GM19372 (cell line): ENCODE measurements at regions not wholly inside any gene's neighbourhood (a gene's known extent, or its start where the extent isn't known, plus 50 kb on each side); places are given as distances from the start of the nearest gene placed in this dataset.
"Not testable (repeated sequence)": the region's sequence is repeated elsewhere in the genome, so short reads cannot be mapped to it uniquely, and the experiment has no call there.

ENCODE experiments used
- ATAC-seq: cut with Tn5 transposase; IDR thresholded peaks from one replicate; pipeline ENCODE4 v1.9.1; 2021; ENCODE audit warnings: mild to moderate bottlenecking, low read depth, moderate library complexity; ENCODE audit not compliant: unreplicated experiment

DNA sequence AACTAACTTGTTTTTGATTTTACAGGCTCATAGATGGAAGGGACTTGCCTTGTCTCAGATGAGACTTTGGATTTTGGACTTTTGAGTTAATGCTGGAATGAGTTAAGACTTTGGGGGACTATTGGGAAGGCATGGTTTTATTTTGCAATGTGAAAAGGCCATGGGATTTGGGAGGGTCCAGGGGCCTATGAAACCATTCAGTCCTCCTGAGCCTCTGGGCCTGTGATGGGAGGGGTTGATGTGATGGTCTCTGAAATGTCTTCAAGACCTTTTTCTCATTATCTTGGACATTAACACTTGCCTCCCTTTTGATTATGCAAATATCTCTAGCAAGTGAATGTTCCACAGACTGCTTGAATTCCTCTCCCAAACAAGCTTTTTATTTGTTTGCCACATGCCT lies 346.0 kb upstream of the DIPK2B start:
- not testable (repeated sequence) for ATAC-seq

DNA sequence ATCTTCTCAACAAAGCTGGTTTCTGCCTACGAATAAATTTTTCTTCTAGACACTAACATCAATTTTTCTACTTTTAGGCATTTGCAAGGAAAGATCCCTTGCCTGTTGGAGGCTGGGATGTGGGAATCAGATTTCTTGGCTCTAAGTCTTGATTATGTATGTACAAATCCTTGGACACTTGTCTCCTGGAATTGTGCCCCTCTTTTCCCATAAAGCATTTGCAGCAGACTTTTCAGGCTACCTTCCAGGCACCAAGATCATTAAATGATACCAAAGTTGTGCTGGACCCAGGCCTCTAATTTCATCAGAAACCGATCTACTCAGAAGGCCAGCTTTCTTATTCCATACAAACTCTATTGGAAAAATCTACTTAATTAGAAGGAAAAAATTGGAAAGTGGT lies 339.5 kb upstream of the DIPK2B start:
- no peak for ATAC-seq

DNA sequence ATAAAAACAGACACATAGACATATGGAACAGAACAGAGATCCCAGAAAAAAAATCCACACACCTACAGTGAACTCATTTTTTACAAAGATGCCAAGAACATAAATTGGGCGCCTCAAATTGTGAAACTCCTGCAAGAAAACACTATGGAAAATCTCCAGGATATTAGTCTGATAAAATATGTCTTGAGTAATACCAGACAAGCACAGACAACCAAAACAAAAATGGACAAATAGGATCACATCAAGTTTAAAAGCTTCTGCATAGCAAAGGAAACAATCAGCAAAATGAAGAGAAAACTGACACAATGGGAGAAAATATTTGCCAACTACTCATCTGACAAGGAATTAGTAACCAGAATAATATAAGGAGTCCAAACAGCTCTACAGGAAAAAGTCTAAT lies 337.3 kb upstream of the DIPK2B start:
- no peak for ATAC-seq

DNA sequence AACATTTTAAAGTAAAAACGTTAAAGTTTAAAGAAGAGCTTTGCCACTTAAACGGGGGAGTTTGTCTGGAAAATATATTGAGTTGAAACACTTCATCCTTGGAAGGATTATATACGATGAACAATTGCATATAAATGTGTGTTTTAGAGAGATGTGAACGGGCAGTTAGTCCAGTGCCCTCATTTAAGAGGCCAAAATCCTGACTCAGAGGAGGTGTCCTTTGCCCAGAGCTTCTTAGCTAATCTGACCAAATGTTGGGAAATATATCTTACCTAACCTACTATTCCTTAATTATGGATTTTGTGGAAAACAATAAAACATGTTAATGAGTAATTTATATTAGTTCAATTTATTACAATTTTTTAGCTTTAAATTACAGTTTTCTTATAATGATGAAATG lies 327.2 kb upstream of the DIPK2B start:
- no peak for ATAC-seq

DNA sequence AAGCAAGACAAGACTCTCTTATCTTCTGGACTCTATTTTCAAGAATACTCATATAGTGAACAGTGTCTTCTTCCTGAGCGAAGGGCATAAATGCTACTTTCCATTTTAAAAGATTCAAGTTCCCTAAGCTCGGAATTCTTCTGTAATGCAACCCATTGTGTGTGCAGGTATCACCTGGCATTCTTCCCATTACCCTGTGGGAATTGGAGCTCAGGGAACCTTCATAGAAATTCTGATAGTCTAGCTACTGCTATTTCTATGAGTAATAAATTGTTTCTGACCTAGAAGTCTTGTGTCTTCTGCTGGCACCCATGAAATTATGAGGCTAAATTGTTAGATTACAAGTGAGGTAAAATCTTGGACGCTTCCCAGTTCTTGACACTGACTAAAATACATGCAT lies 324.1 kb upstream of the DIPK2B start:
- ATAC-seq: no peak

DNA sequence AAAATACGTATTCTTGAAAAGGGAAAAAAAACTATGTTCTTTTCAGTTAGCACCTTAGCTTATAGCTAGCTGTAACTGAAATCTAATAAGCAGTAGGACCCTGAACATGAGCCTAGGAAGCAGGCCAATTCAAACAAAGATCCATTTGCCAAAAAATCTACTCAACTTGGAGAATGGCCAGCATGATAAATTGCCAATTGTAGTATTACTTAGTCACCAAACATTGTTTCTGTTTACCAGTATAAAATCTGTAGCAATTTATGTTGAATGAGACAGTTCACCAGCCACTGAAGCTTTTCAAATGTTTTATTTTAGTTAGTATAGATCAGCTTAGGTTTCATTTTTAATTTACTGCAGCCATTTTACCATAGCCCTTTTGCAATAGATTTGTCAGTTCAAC lies 323.6 kb upstream of the DIPK2B start:
- ATAC-seq: no peak

DNA sequence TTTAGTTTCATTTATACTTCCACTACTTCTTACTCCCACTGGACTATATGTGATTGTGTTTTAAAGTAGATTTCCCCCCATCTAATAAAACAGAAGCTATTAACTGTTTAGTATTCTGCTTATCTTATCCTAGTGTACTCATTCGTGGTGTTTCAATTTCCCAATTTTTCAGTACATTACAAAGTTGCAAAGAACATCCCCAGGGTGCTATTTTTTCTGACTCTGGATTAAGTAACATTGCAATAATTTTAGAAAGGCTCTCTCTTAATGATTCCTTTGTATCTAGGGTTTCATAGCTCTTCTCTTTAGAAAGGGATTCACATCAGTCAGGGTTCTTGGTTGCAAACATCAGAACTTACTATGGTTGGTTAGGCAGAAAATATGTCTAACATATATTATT lies 317.9 kb upstream of the DIPK2B start:
- no peak for ATAC-seq

DNA sequence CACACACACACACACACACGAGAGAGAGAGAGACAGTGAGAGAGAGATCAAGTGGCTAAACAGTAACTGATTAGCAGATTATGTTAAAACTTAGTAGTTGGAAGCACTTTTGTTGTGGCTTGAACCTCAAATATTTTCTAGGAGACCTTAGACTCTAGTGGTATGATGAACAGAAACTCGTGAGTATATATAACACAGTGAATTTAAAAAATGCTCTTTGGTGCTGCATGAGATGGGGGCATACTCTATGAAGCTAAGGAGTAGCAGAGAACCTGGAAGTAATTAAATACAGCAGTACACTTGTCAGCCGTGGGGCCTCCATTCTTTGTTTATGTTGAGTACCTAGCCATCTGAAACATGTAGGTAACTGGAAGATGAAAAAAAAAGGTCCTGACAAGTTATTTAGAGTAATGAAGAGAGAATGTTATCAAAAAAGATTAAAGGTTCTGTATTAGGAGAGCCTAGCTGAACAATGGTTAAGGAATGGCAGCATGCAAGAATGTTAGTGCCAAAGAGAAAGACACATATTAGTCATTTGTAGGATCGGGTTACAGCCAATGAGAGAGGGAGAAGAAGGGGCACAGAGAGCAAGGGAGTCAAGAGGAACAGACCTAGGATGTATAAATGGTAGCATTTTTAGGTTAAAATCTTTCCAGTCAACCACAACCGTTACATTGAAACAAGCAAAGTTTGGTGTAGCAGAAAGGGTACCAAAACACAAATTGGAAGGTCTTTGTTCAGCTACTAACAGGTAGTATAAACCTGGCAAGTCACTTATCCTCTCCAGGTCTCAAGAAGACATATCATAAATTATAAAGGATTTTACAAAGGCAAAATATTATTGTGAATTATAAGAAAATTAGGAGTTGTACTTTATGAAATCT lies 316.7 kb upstream of the DIPK2B start:
- ATAC-seq: no peak

DNA sequence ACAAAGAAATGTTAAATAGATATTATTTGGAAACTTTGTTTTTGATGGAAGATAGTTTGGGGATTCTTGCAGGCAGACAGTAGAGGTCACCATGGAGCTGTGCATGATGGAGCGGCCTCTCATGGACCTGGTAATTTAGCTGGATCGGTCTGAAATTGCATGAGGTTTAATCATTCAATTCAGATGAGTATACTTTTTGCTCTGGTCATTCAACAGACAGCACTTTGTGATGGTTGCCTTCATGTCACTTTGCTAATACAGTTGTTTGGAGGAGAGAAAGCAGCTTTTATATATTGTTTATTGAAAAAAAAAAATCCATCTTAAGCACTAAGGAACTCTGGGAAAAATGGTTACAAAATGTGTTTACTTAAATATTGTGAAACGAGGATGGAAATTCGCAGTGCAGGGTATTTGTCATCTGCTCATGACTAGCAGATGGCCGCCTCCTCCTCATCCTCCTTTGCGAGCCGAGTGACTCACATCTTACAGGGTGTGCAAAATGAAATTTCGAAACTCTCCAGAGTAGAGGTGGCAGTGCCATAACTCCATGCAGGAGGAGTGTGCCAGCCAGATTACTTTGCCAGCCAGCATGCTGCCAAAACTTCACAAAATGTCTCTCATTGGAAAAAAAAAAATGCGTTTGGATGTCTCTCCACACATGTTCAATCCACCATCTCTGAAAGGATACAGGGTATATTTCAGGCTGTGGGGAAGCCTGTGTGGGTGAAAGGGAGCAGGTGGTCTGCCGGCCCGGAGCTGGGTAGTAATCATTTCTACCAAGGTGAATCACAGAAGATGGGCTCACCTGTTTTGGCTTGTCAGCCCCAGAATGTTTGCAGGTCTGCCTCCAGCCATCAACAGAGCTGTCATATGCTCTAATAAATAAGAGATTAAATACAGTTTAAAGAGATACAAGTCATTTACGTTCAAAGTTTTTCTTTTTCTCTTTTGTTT lies 314.9 kb upstream of the DIPK2B start:
- ATAC-seq: no peak

DNA sequence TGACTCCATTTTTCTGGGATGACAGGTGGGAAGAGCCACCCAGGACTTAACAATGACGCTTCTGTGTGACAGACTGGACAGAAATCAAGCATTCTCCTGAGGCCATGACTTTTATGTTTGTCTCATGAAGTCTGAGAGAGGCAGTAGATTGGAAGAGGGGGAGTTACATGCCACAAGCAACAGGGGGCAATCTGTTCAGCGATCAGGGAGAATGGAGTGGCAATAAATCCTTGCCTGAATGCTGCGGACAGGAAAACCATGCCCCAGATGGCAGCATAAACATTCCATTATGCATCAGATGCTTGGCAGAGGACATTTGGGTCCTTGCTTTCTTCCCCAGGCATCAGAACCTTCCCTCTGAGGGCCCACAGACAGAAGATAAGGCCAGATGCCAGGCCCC lies 312.4 kb upstream of the DIPK2B start:
- ATAC-seq: no peak

DNA sequence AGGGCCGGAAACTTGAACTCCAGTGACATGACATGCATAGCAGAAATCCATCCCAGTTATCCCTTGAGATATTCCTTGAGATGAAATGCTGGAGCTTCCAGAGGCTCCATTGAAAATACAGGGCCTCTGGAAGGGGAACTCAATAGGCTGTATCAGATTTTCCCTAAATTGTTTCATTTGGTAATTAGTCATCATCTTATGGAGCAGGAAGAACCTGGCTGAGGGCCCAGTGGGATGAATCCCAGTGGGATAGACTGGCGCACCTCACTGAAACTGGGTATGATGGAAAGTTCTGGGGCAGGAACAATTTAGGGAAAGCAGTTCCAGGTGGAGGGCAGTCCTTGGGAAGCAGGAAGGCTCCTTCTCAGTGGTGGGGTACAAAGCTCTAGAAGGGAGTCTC lies 307.8 kb upstream of the DIPK2B start:
- no peak for ATAC-seq

DNA sequence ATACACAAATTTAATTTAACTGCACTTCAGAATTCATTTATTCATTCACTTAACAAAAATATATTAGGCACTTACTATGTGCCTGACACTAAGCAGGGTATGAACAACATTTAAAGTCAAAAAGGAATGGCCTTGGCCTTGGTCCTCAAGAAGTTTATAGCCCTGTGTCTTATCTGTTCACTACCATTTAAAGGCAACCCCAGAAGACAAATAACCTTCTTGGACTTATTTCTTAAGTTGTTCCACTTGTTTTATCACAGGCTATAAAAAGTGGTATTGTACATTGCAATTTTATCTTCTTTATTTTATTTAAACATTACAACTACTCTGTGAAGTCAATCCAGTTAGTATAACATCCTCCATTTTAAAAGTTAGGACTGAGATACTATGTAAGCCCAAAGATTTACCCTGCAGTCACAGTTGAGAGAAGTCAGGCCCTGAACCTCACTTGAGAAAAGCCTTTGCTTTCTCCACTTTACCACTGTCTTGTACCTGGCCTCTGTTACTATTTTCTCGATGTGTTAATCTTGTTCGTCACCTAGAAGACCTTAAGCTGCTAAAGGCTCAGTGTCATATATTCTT lies 305.6 kb upstream of the DIPK2B start:
- no peak for ATAC-seq

DNA sequence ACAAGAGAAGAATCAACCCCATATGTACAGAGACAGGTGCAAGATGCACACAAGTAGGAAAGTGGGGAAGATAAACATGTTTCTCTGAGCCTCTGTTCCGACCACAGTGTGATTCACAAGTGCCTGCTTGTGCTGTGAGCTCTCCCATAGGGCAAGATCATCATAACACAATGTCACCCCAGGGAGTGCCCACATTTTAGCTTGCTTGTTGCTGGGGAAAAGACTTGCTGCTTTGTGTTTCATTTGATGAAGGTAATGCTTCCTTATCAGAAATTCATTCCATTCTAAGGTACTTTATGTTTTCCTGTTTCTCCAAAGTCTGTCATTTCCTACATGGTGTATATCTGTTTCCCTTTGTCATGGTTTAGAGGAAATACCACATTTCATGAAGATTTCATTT lies 304.5 kb upstream of the DIPK2B start:
- ATAC-seq: no peak

DNA sequence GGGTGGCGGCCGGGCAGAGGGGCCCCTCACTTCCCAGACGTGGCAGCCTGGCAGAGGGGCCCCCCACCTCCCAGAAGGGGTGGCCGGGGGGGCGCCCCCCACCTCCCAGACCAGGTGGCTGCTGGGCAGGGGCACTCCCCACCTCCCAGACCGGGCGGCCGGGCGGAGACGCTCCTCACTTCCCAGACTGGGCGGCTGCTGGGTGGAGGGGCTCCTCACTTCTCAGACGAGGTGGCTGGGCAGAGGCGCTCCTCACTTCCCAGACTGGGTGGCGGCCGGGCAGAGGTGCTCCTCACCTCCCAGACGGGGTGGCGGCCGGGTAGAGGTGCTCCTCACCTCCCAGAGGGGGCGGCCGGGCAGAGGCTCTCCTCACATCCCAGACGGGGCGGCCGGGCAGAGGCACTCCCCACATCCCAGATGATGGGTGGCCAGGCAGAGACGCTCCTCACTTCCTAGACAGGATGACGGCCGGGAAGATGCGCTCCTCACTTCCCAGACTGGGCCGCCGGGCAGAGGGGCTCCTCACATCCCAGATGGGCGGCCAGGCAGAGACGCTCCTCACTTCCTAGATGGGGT lies 303.2 kb upstream of the DIPK2B start:
- ATAC-seq: not testable (repeated sequence)

DNA sequence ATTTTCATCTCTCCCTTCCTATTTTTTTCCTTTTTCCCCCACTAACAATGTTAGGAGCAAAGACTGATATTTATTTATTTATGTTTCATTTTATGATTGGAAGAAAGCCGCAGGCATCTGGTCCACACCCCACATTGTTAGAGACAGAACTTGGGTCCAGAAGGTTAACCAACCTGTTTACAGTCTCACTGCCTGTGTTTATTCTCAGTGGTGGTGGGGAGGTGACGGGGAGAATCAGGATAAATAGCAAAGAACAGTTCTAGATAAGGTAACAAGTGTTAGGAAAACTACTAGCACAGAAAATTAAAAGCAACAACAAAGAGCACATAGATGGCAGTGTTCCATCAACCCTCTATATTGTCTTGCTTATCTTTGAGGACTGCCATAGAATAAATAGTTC lies 301.7 kb upstream of the DIPK2B start:
- ATAC-seq: no peak

DNA sequence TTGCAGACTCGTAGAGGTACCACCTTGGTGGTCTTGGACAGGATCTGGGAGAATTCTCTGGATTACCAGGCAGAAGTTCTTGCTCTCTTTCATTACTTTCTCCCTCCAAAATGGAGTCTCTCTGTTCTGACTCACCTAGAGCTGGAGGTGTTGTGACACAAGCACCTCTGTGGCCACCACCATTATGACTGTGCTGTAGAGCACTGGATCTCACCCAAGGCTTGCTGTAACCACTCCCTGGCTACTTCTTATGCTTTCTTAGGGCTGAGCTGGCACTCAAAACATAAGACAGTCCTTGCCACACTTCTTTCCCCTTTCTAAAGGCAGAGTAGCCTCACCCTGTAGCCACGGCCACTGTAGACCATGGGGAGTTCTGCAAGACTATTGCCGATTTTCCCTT lies 296.6 kb upstream of the DIPK2B start:
- no peak for ATAC-seq

DNA sequence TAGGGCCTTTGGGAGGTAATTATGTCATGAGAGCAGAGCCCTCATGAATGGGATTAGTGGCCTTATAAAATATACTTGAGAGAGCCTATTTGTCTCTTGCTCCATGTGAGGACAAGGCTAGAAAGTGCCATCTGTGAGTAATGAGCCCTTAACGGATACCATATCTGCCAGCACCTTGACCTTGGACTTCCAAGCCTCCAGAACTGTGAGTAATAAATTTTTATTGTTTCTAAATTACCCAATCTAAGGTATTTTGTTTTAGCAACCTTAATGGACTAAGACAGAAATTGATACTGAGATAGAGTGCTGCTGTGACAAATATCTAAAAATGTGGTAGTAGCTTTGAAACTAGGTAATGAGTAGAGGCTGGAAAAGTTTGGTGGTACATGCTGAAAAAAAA lies 285.0 kb upstream of the DIPK2B start:
- ATAC-seq: no peak

DNA sequence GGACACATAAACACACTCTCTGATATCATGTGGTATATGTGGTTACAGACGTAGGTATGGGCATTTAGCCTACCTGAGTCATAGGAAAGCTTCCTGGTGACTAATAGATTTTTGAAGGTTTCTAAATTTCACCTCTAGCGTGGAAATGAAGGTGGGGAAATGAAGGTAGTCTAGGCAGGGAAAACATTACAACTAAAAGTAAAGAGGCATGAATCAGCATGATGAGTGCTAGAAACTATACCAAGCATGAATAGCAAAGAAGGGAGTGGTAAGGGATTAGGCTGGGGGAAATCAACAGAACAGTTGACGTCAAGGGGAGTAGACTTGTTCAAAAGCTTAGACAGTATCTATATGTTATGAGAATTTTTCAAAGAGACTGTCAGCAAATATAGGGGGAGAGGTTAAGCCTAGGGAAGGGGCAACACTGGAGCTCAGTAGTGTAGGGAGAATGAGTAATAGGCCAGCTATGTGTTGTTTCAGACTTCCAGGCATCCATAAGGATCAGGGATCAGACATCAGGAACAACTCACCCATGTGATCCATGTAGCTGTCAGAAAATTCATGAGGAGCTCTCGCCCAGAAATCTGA lies 279.3 kb upstream of the DIPK2B start:
- no peak for ATAC-seq

DNA sequence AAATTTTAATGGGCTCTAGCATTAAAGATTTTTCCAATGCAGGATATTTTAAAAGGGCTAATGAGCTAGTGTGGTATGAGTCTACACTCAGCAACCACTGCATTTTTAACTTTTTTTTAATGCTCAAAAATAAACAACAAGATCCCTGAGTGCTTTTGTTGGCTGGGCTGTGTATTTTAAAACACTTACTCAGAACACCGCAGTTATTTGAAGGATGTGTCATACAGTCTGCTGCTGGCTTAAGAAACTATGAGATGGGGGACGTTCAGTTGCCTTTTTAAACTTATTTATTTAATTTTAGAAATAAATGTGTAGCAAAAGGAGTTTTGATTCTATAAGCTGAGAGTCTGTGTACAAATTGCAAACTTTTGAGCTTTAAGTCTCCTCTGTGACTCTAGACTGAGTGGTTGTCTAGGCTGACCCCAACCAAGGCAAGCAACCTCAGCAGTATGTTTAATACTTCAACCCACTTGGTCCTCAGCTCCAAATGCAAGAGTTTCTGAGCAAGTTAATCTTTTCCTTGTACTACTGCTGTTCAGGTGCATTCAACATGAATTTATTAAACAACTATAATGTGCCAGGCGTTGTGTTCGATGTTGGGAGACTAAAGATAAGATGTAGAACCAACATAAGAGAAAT lies 278.6 kb upstream of the DIPK2B start:
- no peak for ATAC-seq

DNA sequence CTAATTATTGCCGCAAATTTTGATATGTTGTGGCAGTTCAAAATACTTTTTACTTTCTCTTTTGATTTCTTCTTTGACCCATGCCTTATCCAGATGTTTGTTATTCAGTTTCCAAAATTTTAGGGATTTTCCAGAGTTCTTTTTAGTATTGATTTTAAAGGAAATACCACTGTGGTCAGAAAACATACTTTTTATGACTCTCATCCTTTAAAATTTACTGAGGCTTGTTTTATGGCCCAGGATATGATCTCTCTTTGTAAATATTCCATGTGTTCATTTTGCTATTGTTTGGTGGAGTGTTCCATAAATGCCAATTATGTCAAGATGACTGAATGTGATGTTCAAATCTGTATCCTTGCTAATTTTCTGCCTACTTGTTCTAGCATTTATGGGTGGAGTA lies 272.3 kb upstream of the DIPK2B start:
- no peak for ATAC-seq
